Esophagus muscularis mucosa (tissue), 4 donors: ENCODE measurements at regions not wholly inside any gene's neighbourhood (a gene's known extent, or its start where the extent isn't known, plus 50 kb on each side); places are given as distances from the start of the nearest gene placed in this dataset.
"Not testable (repeated sequence)": the region's sequence is repeated elsewhere in the genome, so short reads cannot be mapped to it uniquely, and the experiment has no call there.

Source experiments
- DNase-seq: peaks from one replicate; pipeline ENCODE4 v3.0.0-alpha.2; 2017; ENCODE audit errors: extremely low spot score
- H3K27ac ChIP-seq, 4 donors: fragments of 200-600 bp; sonication (generic); replicated peaks in 1 of 4; 1 replicate in 3 of 4; 2 replicates in 1 of 4; pipeline ENCODE4 v1.5.1; 2016 to 2019; ENCODE audit warnings: mild to moderate bottlenecking in 1 of 4
- H3K27me3 ChIP-seq, 4 donors: fragments of 200-600 bp; sonication (generic); one replicate each; pipeline versions ENCODE4 v1.5.1 to v1.6.0; 2016 to 2019
- H3K36me3 ChIP-seq, 4 donors: fragments of 200-600 bp; sonication (generic); one replicate each; pipeline ENCODE4 v1.5.1; 2016 to 2019
- H3K4me1 ChIP-seq, 4 donors: fragments of 200-600 bp; sonication (generic); one replicate each; pipeline ENCODE4 v1.5.1; 2016 to 2019
- H3K4me3 ChIP-seq, 4 donors: fragments of 200-600 bp; sonication (generic); 1 replicate in 2 of 4; 2 replicates in 2 of 4; pipeline ENCODE4 v1.5.1; 2016 to 2019; ENCODE audit warnings: mild to moderate bottlenecking in 4 of 4, moderate library complexity in 1 of 4
- H3K9me3 ChIP-seq, 4 donors: fragments of 200-600 bp; sonication (generic); 1 replicate in 3 of 4; 2 replicates in 1 of 4; pipeline ENCODE4 v1.5.1; 2016 to 2019
- EP300 ChIP-seq: sonication (generic); formaldehyde crosslinking; IDR thresholded peaks from one replicate; pipeline ENCODE4 v1.6.1; 2017; ENCODE audit warnings: antibody characterized with exemption
- POLR2A ChIP-seq: fragments of 450-650 bp; IDR thresholded peaks from one replicate; pipeline ENCODE4 v1.6.1; 2017; ENCODE audit warnings: antibody characterized with exemption, moderate library complexity, mild to moderate bottlenecking, low read depth
- POLR2AphosphoS5 ChIP-seq, 2 donors: sonication (generic); formaldehyde crosslinking; IDR thresholded peaks; one replicate each; pipeline ENCODE4 v1.6.1; 2017; ENCODE audit warnings: antibody characterized with exemption in 2 of 2
- WGBS: methylation state at CpG from one replicate; pipeline ENCODE4 v1.1.5; 2018; 5-methylcytosine and 5-hydroxymethylcytosine counted together
- intact Hi-C: fragments of 100-400 bp; cut with DNase I; formaldehyde crosslinking; loops from one replicate; pipeline ENCODE4 v1.15.1; 2023
- TF ChIP-seq, protein P1 (sequence below), 3 experiments: fragments of 200-600 bp in 2 of 3; fragments of 450-650 bp in 1 of 3; sonication (generic) in 2 of 3; IDR thresholded peaks; one replicate each; pipeline ENCODE4 v1.5.1; 2017 to 2019; ENCODE audit warnings: antibody characterized with exemption in 3 of 3, mild to moderate bottlenecking in 2 of 3, moderate library complexity in 1 of 3

DNA sequence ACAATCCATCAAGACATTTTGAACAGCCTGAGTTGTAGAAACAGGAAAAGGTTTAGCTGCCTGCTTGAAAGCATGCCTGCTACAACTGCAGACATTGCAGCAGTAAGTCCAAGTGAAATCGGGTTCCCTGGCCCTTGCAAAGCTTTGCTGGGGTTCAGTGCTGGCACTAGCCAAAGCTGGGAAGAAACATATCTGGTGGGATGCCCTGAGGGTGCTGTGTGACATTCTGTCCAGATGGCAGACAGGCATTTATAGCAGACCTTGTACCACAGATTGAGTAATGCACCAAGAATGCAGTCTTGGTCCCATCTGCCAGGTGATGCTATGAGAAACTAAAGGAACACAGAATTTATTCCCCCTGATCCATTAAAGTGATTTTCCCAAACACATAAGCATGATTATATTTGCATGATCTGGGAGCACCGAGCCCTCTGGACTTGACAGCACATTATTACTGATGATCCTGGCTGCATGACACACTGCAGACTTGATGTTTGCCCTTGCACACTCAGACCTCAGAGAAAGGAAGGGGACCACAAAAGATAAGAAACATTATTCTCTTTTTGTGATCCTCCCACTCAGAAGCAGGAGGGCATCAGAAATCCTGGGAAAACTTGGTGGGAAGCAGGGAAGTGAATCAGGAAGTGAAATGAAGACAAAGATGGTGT, 223.7 kb upstream of the FAM78B start:
- Histone ChIP-seq H3K9me3 (no peaks in the 10 kb centered on the region), H3K27me3 (no peaks in the 10 kb centered on the region), H3K36me3 (no peaks in the 10 kb centered on the region), H3K4me1 (no peaks in the 10 kb centered on the region), H3K4me3 (no peak overlapping the region), H3K27ac (no peak overlapping the region)
- no peak for DNase-seq
- 50% methylated on average over 2 of the region's 2 CpGs for WGBS
- no peak for TF ChIP-seq POLR2AphosphoS5 (IDR thresholded peaks at IDR 0.05)
- no peak for TF ChIP-seq EP300
- no peak for TF ChIP-seq POLR2A
- TF ChIP-seq, protein P1, sequence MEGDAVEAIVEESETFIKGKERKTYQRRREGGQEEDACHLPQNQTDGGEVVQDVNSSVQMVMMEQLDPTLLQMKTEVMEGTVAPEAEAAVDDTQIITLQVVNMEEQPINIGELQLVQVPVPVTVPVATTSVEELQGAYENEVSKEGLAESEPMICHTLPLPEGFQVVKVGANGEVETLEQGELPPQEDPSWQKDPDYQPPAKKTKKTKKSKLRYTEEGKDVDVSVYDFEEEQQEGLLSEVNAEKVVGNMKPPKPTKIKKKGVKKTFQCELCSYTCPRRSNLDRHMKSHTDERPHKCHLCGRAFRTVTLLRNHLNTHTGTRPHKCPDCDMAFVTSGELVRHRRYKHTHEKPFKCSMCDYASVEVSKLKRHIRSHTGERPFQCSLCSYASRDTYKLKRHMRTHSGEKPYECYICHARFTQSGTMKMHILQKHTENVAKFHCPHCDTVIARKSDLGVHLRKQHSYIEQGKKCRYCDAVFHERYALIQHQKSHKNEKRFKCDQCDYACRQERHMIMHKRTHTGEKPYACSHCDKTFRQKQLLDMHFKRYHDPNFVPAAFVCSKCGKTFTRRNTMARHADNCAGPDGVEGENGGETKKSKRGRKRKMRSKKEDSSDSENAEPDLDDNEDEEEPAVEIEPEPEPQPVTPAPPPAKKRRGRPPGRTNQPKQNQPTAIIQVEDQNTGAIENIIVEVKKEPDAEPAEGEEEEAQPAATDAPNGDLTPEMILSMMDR (IDR thresholded peaks at IDR 0.05): no peak
- intact Hi-C loops: no loop called here

DNA sequence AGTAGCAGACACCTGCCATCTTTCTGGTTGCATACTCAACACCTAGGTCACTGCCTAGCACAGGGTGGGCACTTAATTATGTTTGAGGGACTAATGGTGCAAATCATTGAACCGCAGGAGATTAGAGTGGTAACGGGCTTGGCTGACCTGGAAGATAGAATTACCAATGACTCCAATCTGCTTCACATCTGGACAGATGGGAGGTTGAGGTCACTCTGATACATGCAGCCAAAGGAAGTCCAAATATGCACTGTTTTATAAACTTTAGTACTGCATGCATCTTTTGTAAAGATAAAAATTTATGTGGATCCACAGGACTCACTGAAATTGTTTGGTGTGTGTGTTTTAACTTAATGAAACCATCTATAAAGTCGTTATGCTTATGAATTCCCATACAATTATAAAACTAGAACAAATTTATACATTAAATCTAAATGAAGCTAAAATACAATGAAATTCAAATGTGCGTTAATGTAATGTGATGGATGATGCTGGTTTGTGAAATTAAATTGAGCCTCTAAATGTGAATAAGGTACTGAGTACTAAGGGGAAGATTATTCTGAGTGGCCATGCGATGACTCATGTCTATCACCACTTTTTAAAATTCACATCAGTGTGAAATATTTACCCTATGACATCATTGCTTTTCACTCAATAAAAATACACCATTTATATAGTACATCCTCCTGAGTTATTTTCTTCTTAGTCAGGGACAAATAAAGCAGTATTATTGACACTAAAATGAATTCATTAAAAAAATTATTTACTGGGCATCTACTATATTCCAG, 224.7 kb upstream of the FAM78B start:
- WGBS: 79% methylated on average over 5 of the region's 5 CpGs
- H3K4me1 ChIP-seq: no peaks in the 10 kb centered on the region
- no peaks in the 10 kb centered on the region for H3K36me3 ChIP-seq
- intact Hi-C loops: no loop called here
- no peaks in the 10 kb centered on the region for H3K27me3 ChIP-seq
- no peaks in the 10 kb centered on the region for H3K9me3 ChIP-seq
- no peak overlapping the region for H3K27ac ChIP-seq
- TF ChIP-seq POLR2AphosphoS5 (IDR thresholded peaks at IDR 0.05) (no peak), EP300 (no peak), POLR2A (no peak)
- TF ChIP-seq, protein P1 (IDR thresholded peaks at IDR 0.05): no peak
- no peak for DNase-seq
- H3K4me3 ChIP-seq: no peak overlapping the region

DNA sequence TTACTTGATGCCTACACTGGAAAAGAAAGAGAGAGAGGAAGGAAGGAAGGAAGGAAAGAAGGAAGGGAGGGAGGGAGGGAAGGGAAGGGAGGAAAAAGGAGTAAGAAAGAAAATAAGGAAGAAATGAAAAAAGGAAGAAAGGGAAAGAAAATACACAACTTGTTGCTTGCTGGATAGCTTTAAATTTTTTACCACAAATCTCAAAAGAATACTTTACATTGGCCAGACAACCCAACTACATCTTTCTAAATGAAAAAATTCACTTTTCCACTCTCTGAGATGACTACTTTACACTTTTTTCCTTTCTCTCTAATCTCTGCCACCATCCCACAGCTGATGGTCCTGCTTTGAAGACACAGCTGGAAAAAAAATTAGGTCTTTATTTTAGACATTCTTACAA, 228.9 kb upstream of the FAM78B start:
- no peak overlapping the region for H3K27ac ChIP-seq
- TF ChIP-seq, protein P1 (IDR thresholded peaks at IDR 0.05): no peak
- no peak for TF ChIP-seq EP300
- TF ChIP-seq POLR2AphosphoS5 (IDR thresholded peaks at IDR 0.05): no peak
- no peak for TF ChIP-seq POLR2A
- no peaks in the 10 kb centered on the region for H3K9me3 ChIP-seq
- DNase-seq: no peak
- no peaks in the 10 kb centered on the region for H3K27me3 ChIP-seq
- H3K4me3 ChIP-seq: no peak overlapping the region
- no peaks in the 10 kb centered on the region for H3K36me3 ChIP-seq
- no peaks in the 10 kb centered on the region for H3K4me1 ChIP-seq
- intact Hi-C loops: no loop called here

DNA sequence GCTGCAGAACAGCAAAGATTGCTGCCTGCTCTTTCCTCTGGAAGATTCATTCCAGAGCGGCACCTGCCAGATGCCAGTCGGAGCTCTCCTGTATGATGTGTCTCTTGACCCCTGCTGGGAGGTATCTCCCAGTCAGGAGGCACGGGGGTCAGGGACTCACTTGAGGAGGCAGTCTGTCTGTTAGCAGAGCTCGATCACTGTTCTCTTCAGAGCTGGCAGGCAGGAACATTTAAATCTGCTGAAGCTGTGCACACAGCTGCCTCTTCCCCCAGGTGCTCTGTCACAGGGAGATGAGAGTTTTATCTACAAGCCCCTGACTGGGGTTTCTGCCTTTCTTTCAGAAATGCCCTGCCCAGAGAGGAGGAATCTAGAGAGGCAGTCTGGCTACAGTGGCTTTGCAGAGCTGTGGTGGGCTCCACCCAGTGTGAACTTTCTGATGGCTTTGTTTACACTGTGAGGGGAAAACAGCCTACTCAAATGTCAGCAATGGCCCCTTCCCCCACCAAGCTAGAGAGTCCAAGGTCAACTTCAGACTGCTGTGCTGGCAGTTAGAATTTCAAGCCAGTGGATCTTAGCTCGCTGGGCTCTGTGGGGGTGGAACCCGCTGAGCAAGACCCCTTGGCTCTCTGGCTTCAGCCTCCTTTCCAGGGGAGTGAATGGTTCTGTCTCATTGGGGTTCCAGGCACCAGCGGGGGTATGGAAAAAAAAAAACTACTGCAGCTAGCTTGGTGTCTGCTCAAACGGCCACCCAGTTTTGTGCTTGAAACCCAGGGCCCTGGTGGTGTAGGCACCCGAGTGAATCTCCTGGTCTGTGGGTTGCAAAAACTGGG, 242.7 kb upstream of the FAM78B start:
- intact Hi-C loops, DNase-seq, H3K27ac ChIP-seq, H3K36me3 ChIP-seq, H3K4me3 ChIP-seq, H3K27me3 ChIP-seq, H3K4me1 ChIP-seq: not testable (repeated sequence)
- WGBS: 51% methylated on average over 5 of the region's 9 CpGs
- H3K9me3 ChIP-seq: peaks cover 0 to 39% (median 10%) of the 10 kb centered on the region in 4 donors

DNA sequence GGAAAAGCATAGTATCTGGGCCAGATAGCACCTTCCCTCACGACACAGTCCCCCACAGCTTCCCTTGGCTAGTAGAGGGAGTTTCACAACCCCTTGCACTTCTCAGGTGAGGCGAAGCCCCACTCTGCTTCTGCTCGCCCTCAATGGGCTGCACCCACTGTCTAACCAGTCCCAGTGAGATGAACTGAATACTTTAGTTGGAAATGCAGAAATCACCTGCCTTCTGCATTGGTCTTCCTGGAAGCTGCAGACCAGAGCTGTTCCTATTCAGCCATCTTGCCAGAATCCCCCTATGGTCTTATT, 243.2 kb upstream of the FAM78B start:
- WGBS: 83% methylated on average over 3 of the region's 3 CpGs
- Histone ChIP-seq H3K9me3 (peaks cover 0 to 39% (median 10%) of the 10 kb centered on the region in 4 donors), H3K4me3 (no peak overlapping the region), H3K36me3 (no peaks in the 10 kb centered on the region), H3K4me1 (no peaks in the 10 kb centered on the region), H3K27ac (no peak overlapping the region), H3K27me3 (no peaks in the 10 kb centered on the region)
- no peak for DNase-seq
- TF ChIP-seq, protein P1 (IDR thresholded peaks at IDR 0.05): no peak
- no peak for TF ChIP-seq POLR2AphosphoS5 (IDR thresholded peaks at IDR 0.05)
- no peak for TF ChIP-seq EP300
- TF ChIP-seq POLR2A: no peak
- intact Hi-C loops: no loop called here

DNA sequence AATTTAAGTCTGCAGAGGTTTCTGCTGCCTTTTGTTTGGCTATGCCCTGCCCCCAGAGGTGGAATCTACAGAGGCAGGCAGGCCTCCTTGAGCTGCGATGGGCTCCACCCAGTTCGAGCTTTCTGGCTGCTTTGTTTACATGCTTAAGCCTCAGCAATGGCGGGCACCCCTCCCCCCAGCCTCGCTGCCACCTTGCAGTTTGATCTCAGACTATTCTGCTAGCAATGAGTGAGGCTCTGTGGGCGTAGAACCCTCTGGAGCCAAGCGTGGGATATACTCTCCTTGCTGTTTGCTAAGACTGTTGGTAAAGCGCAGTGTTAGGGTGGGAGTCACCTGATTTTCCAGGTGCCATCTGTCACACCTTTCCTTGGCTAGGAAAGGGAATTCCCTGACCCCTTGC, 250.0 kb upstream of the FAM78B start:
- WGBS: 77% methylated on average over 7 of the region's 7 CpGs
- H3K4me1 ChIP-seq, H3K27me3 ChIP-seq, intact Hi-C loops, H3K4me3 ChIP-seq, H3K36me3 ChIP-seq, H3K27ac ChIP-seq, H3K9me3 ChIP-seq, DNase-seq: not testable (repeated sequence)
